GM13977 (cell line): ENCODE measurements at regions not wholly inside any gene's neighbourhood (a gene's known extent, or its start where the extent isn't known, plus 50 kb on each side); places are given as distances from the start of the nearest gene placed in this dataset.
A peak's percentile ranks its signal among the peaks of the same experiment; 100 is the strongest.

Experiments used
- DNase-seq: peaks from one replicate; pipeline ENCODE4 v3.0.0; 2012; ENCODE audit warnings: low spot score
- in situ Hi-C: fragments of 300-500 bp; cut with MboI; formaldehyde crosslinking; loops from one replicate; pipeline ENCODE4 v1.12.0; 2022; ENCODE audit warnings: low sequenced_read_pairs, low pct_unique_long_range_greater_than_20kb, mixed read lengths, inconsistent platforms; ENCODE audit not compliant: unreplicated experiment
- TF ChIP-seq, protein P1 (sequence below): IDR thresholded peaks from 2 replicates; pipeline ENCODE4 v1.5.1; 2012; ENCODE audit warnings: mild to moderate bottlenecking, control low read depth; ENCODE audit not compliant: insufficient read depth; ENCODE audit errors: extremely low read depth, missing control alignments

DNA sequence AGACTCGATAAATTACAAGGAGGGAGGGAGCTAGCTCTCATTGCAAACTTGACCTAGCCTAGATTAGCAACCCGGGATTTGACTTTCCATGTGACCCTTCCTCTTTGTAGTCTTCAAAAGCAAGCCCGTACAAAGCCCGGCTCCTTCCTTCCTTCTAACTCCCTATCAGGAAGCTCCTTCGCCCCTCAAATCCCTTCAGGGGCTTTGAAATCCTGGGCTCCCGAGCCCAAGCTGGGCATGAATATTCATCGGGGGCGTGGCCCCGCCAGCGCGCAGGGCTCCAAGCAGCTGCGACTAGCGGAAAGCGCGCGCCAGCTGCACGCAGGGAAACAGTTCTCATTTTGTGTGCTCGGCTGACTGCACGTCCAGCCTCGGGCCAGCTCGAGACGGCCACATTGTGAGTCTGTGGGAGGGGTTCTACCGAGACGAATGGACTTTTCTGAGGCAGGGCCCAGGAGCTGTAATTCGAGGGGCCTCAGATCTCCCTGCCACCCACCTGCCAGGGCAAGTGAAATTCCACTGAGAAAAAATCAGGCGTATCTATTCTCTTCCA is 84.0 kb upstream of the PELI1 start:
- in situ Hi-C loops: no loop called here
- TF ChIP-seq, protein P1, sequence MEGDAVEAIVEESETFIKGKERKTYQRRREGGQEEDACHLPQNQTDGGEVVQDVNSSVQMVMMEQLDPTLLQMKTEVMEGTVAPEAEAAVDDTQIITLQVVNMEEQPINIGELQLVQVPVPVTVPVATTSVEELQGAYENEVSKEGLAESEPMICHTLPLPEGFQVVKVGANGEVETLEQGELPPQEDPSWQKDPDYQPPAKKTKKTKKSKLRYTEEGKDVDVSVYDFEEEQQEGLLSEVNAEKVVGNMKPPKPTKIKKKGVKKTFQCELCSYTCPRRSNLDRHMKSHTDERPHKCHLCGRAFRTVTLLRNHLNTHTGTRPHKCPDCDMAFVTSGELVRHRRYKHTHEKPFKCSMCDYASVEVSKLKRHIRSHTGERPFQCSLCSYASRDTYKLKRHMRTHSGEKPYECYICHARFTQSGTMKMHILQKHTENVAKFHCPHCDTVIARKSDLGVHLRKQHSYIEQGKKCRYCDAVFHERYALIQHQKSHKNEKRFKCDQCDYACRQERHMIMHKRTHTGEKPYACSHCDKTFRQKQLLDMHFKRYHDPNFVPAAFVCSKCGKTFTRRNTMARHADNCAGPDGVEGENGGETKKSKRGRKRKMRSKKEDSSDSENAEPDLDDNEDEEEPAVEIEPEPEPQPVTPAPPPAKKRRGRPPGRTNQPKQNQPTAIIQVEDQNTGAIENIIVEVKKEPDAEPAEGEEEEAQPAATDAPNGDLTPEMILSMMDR: no peak
- peak; percentile 72 for DNase-seq

DNA sequence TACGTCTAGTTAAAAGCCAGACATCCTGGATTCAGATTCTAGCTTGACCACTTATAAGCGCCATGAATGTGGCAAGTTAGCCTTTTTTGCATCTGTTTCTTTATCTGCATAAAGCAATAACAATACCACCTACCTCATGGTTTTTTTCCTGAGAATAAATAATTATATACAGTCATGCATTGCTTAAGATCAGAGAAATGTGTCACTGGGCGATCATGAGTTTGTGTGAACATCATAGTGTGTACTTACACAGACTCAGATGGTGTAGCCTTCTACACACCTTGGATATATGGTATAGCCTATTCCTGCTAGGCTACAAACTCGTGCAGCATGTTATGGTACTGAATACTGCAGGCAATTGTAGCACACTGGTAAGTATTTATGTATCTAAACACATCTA is 84.7 kb upstream of the PELI1 start:
- in situ Hi-C loops: no loop called here
- no peak for DNase-seq
- TF ChIP-seq, protein P1: no peak

DNA sequence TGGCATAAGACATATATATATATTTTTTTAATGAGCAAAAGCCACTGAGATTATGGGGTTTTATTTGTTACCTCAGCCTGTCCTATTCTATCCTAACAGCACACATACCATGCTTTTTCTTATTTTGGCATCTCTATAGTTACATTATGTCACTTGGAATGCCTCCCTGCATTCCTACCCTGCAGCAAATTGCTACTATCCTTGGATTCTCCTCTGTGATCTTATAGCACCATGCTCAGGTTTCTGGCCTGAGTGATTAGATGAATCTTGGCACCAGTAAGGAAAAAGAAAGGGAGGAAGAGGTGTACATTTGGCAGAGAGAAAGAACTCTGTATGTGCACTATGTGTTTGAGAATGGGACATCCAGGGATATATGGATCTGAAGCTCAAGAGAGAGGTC is 86.3 kb upstream of the PELI1 start:
- no peak for DNase-seq
- TF ChIP-seq, protein P1: no peak
- in situ Hi-C loops: no loop called here

DNA sequence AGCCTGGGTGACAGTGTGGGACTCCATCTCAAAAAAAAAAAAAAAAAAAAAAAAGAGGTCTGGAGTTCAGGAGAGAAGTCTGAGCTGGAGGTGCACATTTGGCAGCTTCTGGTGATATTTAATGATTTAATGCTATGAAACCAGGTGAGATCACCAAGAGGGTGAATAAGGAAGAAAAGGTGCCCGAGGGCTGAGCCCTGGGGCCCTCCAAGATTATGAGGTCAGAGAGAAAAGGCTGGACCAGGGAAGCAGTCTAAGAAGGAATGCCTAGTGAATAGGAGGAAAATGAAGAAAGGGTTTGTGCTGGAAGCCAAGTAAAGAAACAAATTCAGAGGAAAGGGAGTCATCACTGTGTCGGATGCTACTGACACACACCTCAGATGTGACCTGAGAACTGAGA is 88.0 kb upstream of the PELI1 start:
- in situ Hi-C loops: no loop called here
- no peak for DNase-seq
- TF ChIP-seq, protein P1: no peak

DNA sequence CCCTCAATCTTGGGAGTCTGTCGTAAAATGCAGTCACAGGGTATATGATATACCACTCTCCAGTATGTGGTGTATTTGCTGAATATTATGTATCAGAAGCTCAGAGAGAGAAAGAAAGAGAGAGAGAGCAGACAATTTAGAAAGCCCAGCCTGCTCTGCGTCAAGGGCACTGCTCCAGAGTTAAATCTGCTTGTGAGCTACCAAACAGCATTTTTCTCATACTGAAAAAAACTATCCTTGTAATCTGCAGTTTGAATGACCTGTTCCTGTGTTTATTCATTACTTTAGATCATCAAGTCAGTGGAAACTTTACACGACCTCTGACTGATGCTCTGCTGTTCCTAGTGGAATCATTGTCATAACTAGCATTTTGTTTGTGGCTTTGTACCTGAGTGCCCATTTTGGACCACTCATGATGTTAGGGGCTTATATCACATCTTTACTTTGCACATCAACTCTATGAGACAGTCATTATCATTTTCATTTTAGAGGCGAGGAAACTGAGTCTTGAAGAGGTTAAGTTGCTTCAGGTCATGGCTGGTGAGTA is 89.2 kb upstream of the PELI1 start:
- DNase-seq: no peak

DNA sequence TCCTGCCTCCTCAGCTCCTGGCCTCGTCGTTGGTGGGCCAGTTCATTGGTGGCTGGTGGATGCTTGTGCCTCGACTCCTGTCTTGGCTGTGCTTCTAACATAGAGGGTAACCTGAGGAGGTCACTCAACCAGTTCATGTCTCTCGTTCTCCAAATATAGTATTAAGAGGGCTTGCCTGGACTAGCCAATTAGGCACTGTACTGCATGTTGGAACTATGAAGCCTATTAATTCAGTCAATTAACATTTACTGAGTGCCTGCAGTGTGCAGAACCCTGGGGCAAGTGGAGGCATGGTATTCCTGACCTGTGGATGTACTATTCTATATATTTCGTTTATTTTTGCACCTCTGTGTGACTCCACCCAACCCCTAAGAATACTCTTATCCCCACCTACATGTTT is 89.9 kb upstream of the PELI1 start:
- in situ Hi-C loops: no loop called here
- DNase-seq: no peak
- TF ChIP-seq, protein P1: no peak

More for the DNA sequence above, 89.2 kb upstream of the PELI1 start:
- TF ChIP-seq, protein P1: no peak
- in situ Hi-C loops: no loop called here
